PFSK-1 (cell line): ENCODE measurements at regions not wholly inside any gene's neighbourhood (a gene's known extent, or its start where the extent isn't known, plus 50 kb on each side); places are given as distances from the start of the nearest gene placed in this dataset.

Experiments
- FOXP2 ChIP-seq: optimal IDR thresholded peaks from 2 replicates; pipeline ENCODE3; 2011; ENCODE audit warnings: borderline replicate concordance, control low read depth, inconsistent platforms; ENCODE audit not compliant: insufficient read depth; ENCODE audit errors: extremely low read length, extremely low read depth
- POLR2AphosphoS5 ChIP-seq: IDR thresholded peaks from 2 replicates; pipeline ENCODE4 v1.6.1; 2012; ENCODE audit warnings: low read depth, mild to moderate bottlenecking, control low read depth, low read length, moderate library complexity
- REST ChIP-seq, 2 experiments: IDR thresholded peaks; 2 replicates each; pipeline versions ENCODE4 v1.6.1 to v1.8.0; 2011 to 2012; ENCODE audit warnings: low read depth in 2 of 2, low read length in 2 of 2, control low read depth in 1 of 2, inconsistent platforms in 1 of 2, mild to moderate bottlenecking in 1 of 2, moderate library complexity in 1 of 2; ENCODE audit not compliant: insufficient read depth in 1 of 2
- SIN3A ChIP-seq: IDR thresholded peaks from 2 replicates; pipeline ENCODE4 v1.6.1; 2012; ENCODE audit warnings: mild to moderate bottlenecking, low read length, moderate library complexity, borderline replicate concordance; ENCODE audit not compliant: insufficient read depth
- TAF1 ChIP-seq: IDR thresholded peaks from 2 replicates; pipeline ENCODE4 v1.6.1; 2012; ENCODE audit warnings: low read length, control low read depth, borderline replicate concordance; ENCODE audit not compliant: insufficient read depth

GRCh38 chr5:125411744-125412560 lies 665.5 kb upstream of the ZNF608 start:
- TF ChIP-seq TAF1 (no peak), SIN3A (no peak), REST (IDR thresholded peaks at IDR 0.05; ENCODE audit: insufficient read depth in 1 of 2, low read depth in 2 of 2, low read length in 2 of 2) (no peak), FOXP2 (no peak), POLR2AphosphoS5 (no peak)

- TF ChIP-seq FOXP2, result peak; percentile 82
- TF ChIP-seq SIN3A, result no peak
- TF ChIP-seq POLR2AphosphoS5, result no peak
- TF ChIP-seq REST (IDR thresholded peaks at IDR 0.05; ENCODE audit: insufficient read depth in 1 of 2, low read depth in 2 of 2, low read length in 2 of 2), result 0 out of 4 replicates have a peak, but pooled peaks of 1 of the 2 experiments have one; percentile 22
Observed at GRCh38 chr5:125412561-125413495, 666.4 kb upstream of the ZNF608 start.

GRCh38 chr5:125413496-125414274 lies 667.2 kb upstream of the ZNF608 start:
- TF ChIP-seq POLR2AphosphoS5 (no peak), FOXP2 (no peak), TAF1 (no peak)

- TF ChIP-seq FOXP2 (no peak), TAF1 (no peak), POLR2AphosphoS5 (no peak), SIN3A (no peak), REST (IDR thresholded peaks at IDR 0.05; ENCODE audit: insufficient read depth in 1 of 2, low read depth in 2 of 2, low read length in 2 of 2) (no peak)
Observed at GRCh38 chr5:125415126-125415525, 668.7 kb upstream of the ZNF608 start.

- no peak for TF ChIP-seq REST (IDR thresholded peaks at IDR 0.05; ENCODE audit: insufficient read depth in 1 of 2, low read depth in 2 of 2, low read length in 2 of 2)
- TF ChIP-seq POLR2AphosphoS5, result no peak
- no peak for TF ChIP-seq SIN3A
- TF ChIP-seq TAF1, result no peak
- no peak for TF ChIP-seq FOXP2
Observed at GRCh38 chr5:125416055-125416454, 669.6 kb upstream of the ZNF608 start.
